G401 (cell line): ENCODE measurements at regions not wholly inside any gene's neighbourhood (a gene's known extent, or its start where the extent isn't known, plus 50 kb on each side); places are given as distances from the start of the nearest gene placed in this dataset.

Experiments used
- DNase-seq: peaks from one replicate; pipeline ENCODE4 v3.0.0-alpha.2; 2015; ENCODE audit warnings: low spot score
- in situ Hi-C: cut with HindIII; loops from 2 replicates; pipeline ENCODE4 v1.10.0; 2016; ENCODE audit warnings: low sequenced_read_pairs, mixed read lengths

DNA sequence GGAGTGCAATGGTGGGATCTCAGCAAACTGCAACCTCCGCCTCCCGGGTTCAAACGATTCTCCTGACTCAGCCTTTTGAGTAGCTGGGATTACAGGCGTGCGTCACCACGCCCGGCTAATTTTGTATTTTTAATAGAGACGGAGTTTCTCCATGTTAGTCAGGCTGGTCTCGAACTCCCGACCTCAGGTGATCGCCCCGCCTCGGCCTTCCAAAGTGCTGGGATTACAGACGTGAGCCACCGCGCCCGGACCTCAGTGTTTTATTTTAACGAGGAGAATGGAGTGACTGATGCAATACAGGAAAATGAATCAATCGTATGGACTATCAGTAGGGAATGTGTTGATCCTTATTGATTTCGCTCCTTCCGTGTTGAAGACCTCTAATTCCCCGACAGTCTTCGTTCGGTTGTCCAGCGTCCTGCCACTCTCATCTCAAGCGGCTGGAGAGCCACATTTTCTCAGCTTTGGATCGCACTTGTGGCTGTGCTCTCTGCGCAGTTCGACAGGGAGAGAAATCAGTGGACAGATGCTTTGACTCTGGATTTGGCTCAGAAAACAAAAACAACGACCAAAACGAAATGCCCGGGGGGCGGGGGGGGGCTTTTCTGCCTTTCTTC, 166.2 kb downstream of the TRIM27 start:
- in situ Hi-C loops, result no loop called here
- DNase-seq, result peak; percentile 25

DNA sequence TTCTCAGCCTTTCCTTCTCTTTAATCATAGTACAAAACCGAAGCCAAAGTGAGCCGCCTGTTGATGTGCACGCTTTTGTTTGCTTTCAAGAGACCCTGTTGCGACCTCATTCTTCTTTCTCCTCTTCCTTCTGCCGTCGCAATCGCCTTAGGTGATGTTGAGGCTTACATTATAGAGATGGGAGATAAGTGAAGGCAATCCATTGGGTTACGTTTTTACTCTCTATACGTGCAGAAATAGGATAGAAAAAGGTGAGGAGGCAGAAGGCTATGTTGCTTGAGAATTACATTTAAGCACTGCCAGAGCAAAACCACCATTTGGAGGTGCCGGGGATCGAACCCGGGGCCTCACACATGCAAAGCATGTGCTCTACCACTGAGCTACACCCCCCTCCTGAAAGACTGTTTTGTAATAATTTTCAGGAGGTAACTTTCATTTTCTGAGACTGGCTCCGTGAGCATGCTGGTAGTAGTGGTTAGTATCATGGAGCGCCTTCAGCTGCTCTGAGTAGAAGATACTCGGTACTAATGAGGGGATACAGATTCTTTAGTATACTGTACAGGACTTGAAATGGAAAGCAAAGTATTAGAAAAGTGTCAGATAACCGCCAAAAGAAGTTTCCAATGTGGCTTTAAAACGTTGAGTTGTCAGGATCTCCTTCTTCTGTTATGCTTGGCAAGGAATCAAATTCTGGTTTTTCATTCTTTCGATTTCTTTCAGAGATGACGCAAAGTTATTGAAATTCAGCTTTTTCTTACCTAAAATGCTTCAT, 165.6 kb downstream of the TRIM27 start:
- in situ Hi-C loops, result no loop called here
- DNase-seq, result peak; percentile 40

DNA sequence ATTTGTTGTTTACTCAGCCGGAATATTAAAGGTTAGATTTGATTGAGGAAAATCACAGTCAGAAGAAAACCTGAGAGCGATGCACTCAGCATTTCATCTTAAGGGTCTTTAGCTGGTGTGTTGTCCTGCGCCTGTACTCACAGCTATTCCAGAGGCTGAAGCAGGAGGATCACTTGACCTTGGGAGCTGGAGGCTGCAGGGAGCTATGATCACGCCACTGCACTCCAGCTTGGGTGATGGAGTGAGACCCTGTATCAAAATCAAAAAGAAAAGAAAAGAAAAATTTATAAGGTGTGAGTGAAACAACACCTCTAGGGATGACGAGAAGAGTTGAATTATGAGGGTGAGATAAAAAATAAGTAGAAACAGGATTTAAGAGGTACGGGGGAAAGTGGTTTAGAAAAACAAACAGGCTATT, 165.0 kb downstream of the TRIM27 start:
- no peak for DNase-seq
- in situ Hi-C loops, result no loop called here

DNA sequence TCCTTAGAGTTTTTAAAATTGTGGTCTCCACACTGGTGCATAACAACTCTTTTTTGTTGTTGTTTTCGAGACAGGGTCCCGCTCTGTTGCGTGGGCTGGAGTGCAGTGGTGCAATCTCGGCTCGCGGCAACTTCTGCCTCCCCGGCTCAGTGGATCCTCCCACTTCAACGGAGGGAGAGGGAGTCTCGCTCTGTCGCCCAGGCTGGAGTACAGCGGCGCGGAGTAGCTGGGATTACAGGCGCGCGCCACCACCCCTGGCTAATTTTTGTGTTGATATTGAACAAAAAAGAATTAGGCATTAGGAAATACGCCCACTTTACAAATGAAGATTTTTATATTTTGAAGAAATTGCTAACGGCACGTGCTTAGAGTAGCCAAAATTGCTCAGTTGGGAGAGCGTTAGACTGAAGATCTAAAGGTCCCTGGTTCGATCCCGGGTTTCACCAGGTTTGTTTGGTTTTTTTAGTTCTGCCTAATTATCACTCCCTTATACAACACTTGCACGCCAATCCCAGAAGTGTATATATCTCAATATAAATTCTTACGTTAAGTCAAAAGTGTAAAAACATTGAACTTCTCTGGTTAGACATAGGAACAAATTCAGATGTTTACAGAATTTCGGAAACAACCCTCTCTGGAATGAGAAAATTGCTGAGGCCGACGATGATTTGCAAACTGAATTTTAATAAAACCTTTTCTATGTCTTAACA, 159.6 kb downstream of the TRIM27 start:
- no peak for DNase-seq
- in situ Hi-C loops, result no loop called here

DNA sequence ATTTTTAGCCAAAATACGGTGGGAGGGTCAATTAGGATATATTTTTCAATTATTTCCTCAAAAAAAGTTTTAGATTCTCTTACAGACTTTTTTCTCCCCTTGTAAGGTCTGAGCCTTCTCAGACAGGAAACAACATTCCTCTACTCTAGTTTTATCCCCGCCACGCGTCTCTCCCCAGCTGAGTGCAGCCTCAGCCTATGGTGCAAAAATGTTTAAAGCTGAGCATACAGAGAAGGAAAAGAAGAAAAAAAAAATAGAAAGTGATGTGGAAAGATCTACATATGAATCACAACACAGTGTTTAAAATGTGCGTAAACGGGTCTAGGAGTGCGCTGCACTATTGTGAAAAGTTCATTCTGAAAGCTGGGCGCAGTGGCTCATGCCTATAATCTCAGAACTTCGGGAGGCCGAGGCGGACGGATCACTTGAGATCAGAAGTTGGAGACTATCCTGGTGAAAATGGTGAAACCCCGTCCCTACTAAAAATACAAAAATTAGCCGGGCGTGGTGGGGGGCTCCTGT, 159.0 kb downstream of the TRIM27 start:
- DNase-seq, result no peak
- in situ Hi-C loops, result no loop called here

DNA sequence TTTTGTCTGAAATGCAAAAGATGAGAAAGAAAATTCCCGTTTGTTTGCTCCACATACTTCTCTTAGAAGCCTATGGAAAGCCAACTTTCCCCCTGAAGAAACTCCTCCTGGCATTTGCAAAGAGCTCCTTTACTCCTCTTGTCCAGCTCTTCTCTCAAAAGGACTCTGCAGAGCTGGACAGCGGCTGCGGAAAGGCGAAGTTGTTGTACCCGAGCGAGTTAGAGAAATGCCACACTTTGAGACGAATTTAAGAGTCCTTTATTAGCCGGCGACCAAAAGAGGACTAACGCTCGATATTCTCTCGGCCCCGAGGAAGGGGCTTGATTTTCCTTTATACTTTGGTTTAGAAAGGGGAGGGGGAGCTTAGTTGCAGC, 157.8 kb downstream of the TRIM27 start:
- in situ Hi-C loops, result no loop called here

DNA sequence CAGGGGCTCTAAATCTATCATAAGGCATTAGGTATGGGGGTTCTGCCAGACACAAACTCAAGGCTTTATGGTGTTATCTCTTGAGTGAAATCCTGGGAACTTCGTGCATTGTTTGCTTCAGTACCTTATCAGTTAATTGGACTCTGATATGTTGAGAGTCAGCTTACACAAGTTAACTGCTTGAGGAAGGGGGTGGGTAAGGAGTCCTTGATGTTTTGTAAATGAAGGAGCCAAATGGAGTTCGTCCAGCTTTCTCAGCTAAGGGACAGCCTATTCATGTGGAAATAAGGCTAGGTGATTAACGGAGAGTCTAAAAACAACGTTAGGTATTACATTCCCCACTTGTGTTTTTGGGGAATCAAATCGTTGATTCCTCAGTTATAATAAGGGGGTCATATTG, 157.4 kb downstream of the TRIM27 start:
- in situ Hi-C loops, result no loop called here
- no peak for DNase-seq

More for the DNA sequence above, 157.8 kb downstream of the TRIM27 start:
- DNase-seq, result no peak

DNA sequence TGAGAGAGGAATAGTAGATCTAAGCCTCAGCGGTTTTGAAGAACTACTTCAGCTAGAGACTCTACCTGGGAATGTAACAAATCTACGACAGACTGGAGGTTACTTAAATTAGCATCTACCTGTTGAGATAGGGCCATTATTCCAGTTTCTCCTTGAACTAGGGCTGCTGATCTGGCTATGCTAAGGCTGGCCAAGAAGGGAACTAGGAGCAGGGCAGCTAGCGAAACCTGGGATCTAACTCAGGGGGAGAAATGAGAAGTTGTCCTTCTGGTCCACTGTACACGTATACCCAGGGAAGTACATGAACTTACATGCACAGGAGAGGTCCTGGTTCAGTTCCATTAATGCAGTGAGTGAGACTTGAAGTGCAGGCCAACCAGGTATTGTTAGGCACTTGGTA, 156.7 kb downstream of the TRIM27 start:
- in situ Hi-C loops, result no loop called here
- DNase-seq, result no peak

DNA sequence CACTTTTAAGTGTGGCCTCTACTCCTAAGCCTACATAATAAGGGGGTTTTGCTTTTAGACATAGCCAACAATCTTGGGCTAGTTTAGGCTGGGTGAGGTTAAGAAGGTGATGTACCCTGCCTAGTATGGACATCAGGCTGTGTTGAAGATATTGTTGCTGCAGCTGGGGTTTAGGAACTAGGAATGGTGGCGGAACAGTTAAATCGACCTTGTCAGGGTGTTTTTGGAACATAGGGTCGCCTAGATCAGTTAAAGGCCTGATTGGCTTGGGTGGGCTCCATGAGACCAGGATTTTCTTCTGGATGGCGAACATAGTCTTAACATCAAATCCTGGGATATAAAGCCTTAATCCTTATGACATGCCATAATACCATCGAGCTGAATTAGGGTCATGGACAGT, 156.1 kb downstream of the TRIM27 start:
- in situ Hi-C loops, result no loop called here
- DNase-seq, result no peak

DNA sequence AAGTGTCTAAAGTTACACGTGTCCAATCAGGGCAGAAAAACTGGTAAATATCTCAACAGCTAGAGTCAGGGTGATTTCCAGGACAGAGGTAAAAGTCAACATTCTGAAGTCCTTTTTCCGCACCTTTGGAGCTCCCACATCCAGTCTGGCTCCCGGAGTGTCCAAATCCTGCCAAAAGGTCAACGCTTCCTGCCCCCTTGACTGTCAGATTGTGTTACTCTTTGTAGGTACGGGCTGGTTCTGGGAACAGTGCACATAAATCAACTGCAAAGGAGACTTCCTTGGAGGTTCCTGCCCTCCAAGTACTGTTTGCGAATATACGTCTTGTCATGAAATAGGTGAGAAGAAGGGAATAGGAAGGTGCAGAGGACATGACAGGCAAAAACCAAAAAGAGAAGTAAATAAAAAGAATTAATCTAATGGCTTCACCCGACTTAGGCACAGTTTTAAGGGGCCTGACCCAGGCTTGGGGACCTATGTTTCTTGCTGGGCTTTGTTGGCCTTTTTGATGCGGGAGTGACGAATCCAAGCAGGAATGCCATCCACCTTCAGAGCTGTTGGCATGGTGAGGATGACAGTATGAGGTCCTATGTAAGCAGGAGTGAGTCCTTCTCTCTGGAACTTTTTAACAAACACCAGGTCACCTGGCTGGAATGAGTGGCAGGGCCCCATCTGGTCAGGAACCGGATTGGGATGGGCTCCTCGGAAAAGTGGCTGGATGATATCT, 155.4 kb downstream of the TRIM27 start:
- in situ Hi-C loops, result no loop called here
- DNase-seq, result no peak

DNA sequence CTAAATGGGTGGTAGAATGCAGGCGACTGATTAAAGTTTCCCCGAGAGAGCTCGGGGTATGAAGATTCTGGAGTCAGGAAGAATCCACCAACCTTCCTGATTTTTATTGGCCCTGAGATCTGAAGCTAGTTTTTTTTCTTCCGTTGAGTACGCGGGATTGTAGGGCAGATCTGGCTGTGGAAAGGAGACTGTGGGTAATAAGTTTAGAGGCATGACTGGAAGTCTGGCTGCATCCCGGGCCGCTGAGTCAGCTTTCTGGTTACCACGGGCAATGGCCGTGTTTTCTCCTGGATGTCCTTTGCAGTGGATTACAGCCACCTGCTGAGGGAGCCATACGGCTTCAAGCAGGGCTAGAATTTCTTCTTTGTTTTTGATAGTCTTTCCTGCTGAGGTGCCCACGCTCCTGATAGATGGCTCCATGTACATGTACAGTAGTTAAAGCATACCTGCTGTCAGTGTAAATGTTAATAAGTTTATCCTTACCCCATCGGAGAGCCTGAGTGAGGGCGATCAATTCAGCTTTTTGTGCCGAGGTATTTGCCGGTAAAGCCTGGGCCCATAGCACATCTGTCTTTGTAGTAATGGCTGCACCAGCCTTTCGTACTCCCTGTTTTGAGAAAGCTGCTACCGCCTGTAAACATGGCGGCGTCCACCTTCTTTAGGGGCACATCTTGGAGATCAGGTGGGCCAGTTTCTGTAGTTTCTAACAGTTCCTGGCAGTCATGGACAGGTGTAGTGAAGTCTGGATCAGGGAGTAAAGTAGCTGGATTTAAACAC, 154.0 kb downstream of the TRIM27 start:
- no peak for DNase-seq
- in situ Hi-C loops, result no loop called here

DNA sequence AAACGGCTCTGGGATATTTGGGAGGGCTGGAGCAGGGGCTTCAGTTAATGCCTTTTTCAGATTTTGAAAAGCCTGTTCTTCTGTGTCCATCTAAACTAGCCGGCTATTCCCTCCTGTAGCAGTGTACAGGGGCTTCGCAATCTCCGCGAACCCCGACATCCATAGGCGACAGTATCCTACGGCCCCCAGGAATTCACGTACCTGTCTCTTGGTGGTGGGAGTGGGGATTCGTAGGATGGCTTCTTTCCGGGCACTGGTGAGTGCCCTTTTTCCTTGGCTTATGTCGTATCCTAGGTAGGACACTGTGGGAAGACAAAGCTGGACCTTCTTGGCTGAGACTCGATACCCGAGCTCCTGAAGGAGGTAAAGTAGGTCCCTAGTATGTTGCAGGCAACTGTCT, 153.1 kb downstream of the TRIM27 start:
- no peak for DNase-seq
- in situ Hi-C loops, result no loop called here

DNA sequence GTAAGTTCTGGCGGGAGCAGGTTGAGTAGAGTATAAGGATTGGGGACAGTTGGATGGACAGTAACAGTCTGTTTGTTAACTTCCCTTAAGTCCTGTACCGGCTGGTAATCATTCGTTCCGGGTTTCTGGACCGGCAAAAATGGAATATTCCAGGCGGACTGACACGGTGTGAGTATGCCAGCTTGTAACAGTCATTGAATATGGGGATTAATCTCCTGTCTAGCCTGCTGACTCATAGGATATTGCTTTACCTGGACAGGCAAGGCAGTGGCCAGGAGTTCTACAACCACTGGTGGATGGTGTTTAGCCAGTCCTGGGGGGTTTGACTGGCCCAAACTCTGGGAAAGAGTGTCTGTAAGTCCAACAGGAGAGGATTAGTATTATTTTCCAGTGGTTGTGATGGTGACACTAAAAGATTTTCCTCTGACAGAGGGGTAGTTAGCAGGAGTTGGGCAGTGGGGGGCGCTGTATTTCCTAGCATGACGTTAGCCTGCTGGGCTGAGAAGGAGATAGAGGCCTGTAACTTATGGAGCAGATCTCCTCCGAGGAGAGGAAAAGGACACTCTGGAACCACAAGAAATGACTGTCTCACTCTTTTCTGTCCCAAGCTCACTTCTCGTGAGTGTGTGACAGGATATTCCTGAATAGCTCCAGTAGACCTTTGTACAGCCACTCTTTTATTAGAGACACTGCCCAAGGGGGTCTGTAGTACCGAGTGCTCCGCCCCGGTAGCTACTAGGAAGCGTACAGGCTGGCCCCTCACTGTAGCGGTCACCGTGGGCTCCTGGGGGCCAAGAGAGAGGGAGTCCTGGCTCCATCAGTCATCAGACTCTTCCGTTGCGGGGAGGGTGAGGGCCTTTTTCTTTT, 152.2 kb downstream of the TRIM27 start:
- in situ Hi-C loops, result no loop called here
- no peak for DNase-seq

DNA sequence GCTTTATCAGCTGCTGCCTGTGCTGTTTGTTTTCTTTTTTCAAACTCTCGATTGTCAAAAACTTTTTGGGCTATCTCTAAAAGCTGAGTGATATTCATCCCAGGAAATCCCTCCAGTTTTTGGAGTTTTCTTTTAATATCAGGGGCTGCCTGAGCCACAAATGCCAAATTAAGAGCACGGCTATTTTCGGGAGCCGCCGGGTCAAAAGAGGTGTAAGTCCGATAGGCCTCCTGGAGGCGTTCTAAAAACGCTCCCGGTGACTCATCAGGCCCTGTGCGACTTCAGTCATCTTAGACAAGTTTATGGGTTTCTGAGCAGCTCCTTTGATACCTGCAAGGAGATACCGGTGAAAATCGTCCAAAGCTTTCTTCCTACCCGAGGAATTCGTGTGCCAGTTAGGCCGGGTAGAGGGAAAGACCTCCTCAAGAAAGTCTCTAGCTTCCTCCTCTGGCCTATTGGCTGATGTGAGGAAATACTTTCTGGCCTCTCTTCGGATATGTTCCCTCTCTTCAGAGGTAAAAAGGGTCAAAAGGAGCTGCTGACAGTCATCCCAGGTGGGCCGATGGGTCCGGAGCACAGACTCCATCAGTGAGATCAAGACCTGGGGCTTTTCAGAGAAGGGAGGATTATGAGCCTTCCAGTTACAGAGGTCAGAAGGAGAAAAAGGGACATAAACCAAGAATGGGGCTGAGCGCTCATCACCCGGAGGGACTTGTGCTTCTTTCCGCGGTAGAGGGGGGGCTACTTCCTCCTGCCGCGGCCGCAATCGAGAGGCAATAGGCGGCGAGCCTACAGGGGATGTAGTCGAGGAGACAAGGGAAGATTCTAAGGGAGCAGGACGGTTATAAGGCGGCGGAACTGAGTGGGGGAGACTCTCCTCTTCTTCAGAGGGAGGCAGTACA, 151.1 kb downstream of the TRIM27 start:
- no peak for DNase-seq
- in situ Hi-C loops, result no loop called here

DNA sequence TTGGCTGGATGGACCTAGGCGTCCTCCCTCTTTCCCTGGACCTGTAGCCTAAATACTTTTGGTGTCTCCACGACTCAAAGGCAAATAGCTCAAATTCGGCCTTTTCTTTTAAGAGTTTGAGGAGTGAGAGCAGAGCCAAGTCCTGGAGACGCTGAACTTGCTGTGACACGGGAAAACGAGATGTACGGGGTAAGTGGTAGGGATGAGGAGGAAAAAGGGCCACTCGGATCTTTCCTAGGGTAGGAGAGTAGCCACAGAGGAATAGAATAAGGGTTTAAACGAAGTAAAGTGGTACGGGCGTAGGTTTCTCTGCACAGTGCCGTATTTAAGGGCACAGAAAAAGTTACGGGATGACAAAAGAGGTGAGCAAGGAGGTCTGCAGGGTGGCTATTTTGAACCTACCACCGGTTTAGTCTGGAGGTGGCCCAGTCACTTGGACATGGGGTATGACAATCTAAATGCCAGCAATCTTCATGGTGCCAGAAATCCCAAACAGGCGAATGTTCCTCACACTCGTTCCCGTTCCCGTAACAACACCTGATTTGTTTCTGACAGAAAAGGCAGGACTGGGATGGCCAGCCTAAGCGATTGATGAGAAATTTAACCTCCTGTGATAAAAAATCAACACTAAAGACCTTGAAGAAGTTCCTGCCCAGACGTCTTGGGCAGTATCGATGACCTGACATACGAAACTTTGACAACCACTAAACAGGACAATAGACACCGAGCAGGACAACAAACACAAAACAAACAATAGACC, 149.3 kb downstream of the TRIM27 start:
- DNase-seq, result no peak
- in situ Hi-C loops, result no loop called here

DNA sequence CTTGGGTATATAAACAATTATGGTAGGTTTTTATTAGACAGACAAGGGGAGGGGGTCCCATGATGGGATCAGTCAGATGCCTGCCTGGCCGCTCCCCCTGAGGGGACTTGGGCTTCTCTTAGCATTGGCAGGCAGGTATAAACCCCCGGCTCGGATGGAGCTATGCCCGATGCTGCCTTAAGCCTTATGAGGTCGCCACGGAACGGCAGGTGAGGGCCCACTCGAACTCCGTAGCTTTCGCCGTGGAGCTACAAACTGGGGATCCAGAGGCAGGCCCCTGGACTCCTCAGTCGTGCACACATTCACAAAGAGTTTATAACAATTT, 148.8 kb downstream of the TRIM27 start:
- in situ Hi-C loops, result no loop called here
- DNase-seq, result no peak
